CD14-positive monocyte (primary cell): ENCODE measurements at regions not wholly inside any gene's neighbourhood (a gene's known extent, or its start where the extent isn't known, plus 50 kb on each side); places are given as distances from the start of the nearest gene placed in this dataset.

ENCODE experiments used
- DNase-seq, 3 donors: peaks; one replicate each; pipeline ENCODE4 v3.0.0-alpha.2; 2011 to 2022
- H2AFZ ChIP-seq: 2 replicates; pipeline ENCODE4 v1.6.0; 2012; ENCODE audit warnings: mild to moderate bottlenecking, low read depth, low read length, inconsistent platforms; ENCODE audit not compliant: insufficient read depth, poor library complexity, severe bottlenecking
- H3K27ac ChIP-seq, 2 donors: 1 replicate in 1 of 2; 2 replicates in 1 of 2; pipeline ENCODE4 v1.5.1; 2012 to 2013; ENCODE audit warnings: low read length in 2 of 2, control low read depth in 1 of 2, inconsistent platforms in 1 of 2, low read depth in 1 of 2, mild to moderate bottlenecking in 1 of 2
- H3K27me3 ChIP-seq, 2 donors: one replicate each; pipeline versions ENCODE4 v1.6.0 to v1.6.1; 2011 to 2013; ENCODE audit warnings: low read length in 2 of 2; ENCODE audit not compliant: control insufficient read depth in 2 of 2, insufficient read depth in 2 of 2
- H3K36me3 ChIP-seq, 2 donors: replicated peaks in 1 of 2; 1 replicate in 1 of 2; 2 replicates in 1 of 2; pipeline versions ENCODE4 v1.5.1 to v1.6.1; 2012 to 2013; ENCODE audit warnings: low read length in 2 of 2, control low read depth in 1 of 2, inconsistent platforms in 1 of 2, mild to moderate bottlenecking in 1 of 2; ENCODE audit not compliant: insufficient read depth in 2 of 2, control insufficient read depth in 1 of 2
- H3K4me1 ChIP-seq, 2 donors: 1 replicate in 1 of 2; 2 replicates in 1 of 2; pipeline versions ENCODE4 v1.5.1 to v1.6.1; 2012 to 2013; ENCODE audit warnings: low read length in 2 of 2, control low read depth in 1 of 2, inconsistent platforms in 1 of 2, mild to moderate bottlenecking in 1 of 2, moderate library complexity in 1 of 2; ENCODE audit not compliant: insufficient read depth in 2 of 2, control insufficient read depth in 1 of 2
- H3K4me2 ChIP-seq: replicated peaks from 2 replicates; pipeline ENCODE3; 2012; ENCODE audit warnings: low read length, moderate library complexity, mild to moderate bottlenecking; ENCODE audit not compliant: poor library complexity, severe bottlenecking; ENCODE audit errors: extremely low read depth
- H3K4me3 ChIP-seq, 3 experiments: fragments of 200-600 bp in 1 of 3; sonication (generic) in 1 of 3; replicated peaks in 1 of 3; 1 replicate in 2 of 3; 2 replicates in 1 of 3; pipeline ENCODE4 v1.5.1; 2011 to 2013; ENCODE audit warnings: low read length in 3 of 3, mild to moderate bottlenecking in 3 of 3, control low read depth in 2 of 3, low read depth in 2 of 3, inconsistent platforms in 1 of 3, moderate library complexity in 1 of 3
- H3K79me2 ChIP-seq: 2 replicates; pipeline ENCODE4 v1.6.0; 2012; ENCODE audit warnings: mild to moderate bottlenecking, control low read depth, inconsistent platforms, low read length, moderate library complexity; ENCODE audit not compliant: insufficient read depth
- H3K9ac ChIP-seq: 2 replicates; pipeline ENCODE4 v1.6.0; 2017; ENCODE audit warnings: low read length, mild to moderate bottlenecking; ENCODE audit not compliant: insufficient read depth, poor library complexity, severe bottlenecking
- H3K9me3 ChIP-seq, 2 donors: replicated peaks in 1 of 2; 1 replicate in 1 of 2; 2 replicates in 1 of 2; pipeline versions ENCODE4 v1.5.1 to v1.6.1; 2012 to 2013; ENCODE audit warnings: low read length in 2 of 2, control low read depth in 1 of 2; ENCODE audit not compliant: control insufficient read depth in 1 of 2, insufficient read depth in 1 of 2
- H4K20me1 ChIP-seq: 2 replicates; pipeline ENCODE4 v1.6.0; 2012; ENCODE audit warnings: mild to moderate bottlenecking, low read length, control low read depth, moderate library complexity; ENCODE audit not compliant: insufficient read depth
- H3K27ac Mint-ChIP-seq, 7 donors: one replicate each; pipeline ENCODE4 v1.8.0; 2020; ENCODE audit warnings: mild to moderate bottlenecking in 7 of 7, mixed read lengths in 7 of 7, moderate library complexity in 6 of 7, inconsistent platforms in 2 of 7
- H3K27me3 Mint-ChIP-seq, 3 donors: one replicate each; pipeline ENCODE4 v1.8.0; 2021 to 2022; ENCODE audit warnings: low read depth in 3 of 3, mild to moderate bottlenecking in 3 of 3, mixed read lengths in 3 of 3, moderate library complexity in 3 of 3, inconsistent platforms in 1 of 3
- H3K36me3 Mint-ChIP-seq, 2 donors: one replicate each; pipeline ENCODE4 v1.8.0; 2020; ENCODE audit warnings: mixed read lengths in 2 of 2, inconsistent platforms in 1 of 2, mild to moderate bottlenecking in 1 of 2
- H3K4me1 Mint-ChIP-seq: one replicate; pipeline ENCODE4 v1.8.0; 2020; ENCODE audit warnings: mild to moderate bottlenecking, mixed read lengths
- H3K4me3 Mint-ChIP-seq, 2 donors: one replicate each; pipeline ENCODE4 v1.8.0; 2020; ENCODE audit warnings: mild to moderate bottlenecking in 2 of 2, mixed read lengths in 2 of 2, moderate library complexity in 1 of 2
- H3K9me3 Mint-ChIP-seq, 7 donors: one replicate each; pipeline ENCODE4 v1.8.0; 2020 to 2022; ENCODE audit warnings: mixed read lengths in 7 of 7, mild to moderate bottlenecking in 6 of 7, moderate library complexity in 6 of 7, inconsistent platforms in 2 of 7
- WGBS: methylation state at CpG from one replicate; pipeline ENCODE4 v1.1.5; 2013; ENCODE audit warnings: missing lambda C conversion rate; ENCODE audit not compliant: insufficient coverage; 5-methylcytosine and 5-hydroxymethylcytosine counted together
- intact Hi-C, 2 donors: fragments of 100-400 bp; cut with micrococcal nuclease; formaldehyde crosslinking; loops; one replicate each; pipeline versions ENCODE4 v1.15.0 to v1.15.1; 2023
- TF ChIP-seq, protein P1 (sequence below): fragments of 200-600 bp; IDR thresholded peaks from one replicate; pipeline ENCODE4 v1.8.0; 2022; ENCODE audit warnings: antibody characterized with exemption, mild to moderate bottlenecking

DNA sequence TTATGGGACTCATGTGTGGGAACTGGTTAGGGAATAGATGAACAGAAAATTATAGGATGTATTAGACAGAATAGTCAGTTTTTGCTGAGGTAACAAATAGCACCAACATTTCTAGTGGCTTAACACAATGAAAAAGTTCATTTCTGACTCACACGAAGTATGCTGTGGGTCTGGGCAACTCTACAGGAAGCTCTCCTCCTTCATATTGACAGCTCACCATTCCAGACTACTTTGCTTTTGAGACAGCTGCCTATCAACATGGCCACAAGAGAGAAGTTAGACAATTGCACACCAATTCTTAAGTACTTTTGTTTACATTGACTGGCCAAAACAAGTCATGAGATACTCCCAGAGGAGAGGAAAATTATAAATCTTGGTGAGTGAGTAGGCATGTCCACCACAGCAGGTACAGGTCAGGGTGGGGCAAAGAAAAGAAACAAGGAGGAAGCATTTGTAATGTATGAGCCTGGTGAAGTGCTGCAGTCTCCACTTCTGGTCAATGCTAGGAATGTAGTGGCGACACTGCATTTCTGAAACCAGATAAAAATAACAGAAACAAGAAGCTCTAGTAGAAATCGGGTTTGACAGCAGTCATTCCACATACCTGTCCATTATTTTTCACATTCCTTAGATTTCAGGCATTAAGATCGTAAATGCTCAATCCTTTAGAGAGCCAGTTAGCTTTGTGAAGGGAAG lies 141.6 kb downstream of the ICOS start:
- no peak overlapping the region for H3K27ac Mint-ChIP-seq
- no peaks in the 10 kb centered on the region for H3K79me2 ChIP-seq
- peaks cover 0 to 1% (median 0%) of the 10 kb centered on the region in 7 donors for H3K9me3 Mint-ChIP-seq
- no peaks in the 10 kb centered on the region for H3K9me3 ChIP-seq
- no peak overlapping the region for H3K27ac ChIP-seq
- intact Hi-C loops, result no loop called here
- no peaks in the 10 kb centered on the region for H3K4me1 Mint-ChIP-seq
- no peaks in the 10 kb centered on the region for H3K36me3 Mint-ChIP-seq
- H3K4me1 ChIP-seq, result no peaks in the 10 kb centered on the region
- TF ChIP-seq, protein P1, sequence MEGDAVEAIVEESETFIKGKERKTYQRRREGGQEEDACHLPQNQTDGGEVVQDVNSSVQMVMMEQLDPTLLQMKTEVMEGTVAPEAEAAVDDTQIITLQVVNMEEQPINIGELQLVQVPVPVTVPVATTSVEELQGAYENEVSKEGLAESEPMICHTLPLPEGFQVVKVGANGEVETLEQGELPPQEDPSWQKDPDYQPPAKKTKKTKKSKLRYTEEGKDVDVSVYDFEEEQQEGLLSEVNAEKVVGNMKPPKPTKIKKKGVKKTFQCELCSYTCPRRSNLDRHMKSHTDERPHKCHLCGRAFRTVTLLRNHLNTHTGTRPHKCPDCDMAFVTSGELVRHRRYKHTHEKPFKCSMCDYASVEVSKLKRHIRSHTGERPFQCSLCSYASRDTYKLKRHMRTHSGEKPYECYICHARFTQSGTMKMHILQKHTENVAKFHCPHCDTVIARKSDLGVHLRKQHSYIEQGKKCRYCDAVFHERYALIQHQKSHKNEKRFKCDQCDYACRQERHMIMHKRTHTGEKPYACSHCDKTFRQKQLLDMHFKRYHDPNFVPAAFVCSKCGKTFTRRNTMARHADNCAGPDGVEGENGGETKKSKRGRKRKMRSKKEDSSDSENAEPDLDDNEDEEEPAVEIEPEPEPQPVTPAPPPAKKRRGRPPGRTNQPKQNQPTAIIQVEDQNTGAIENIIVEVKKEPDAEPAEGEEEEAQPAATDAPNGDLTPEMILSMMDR, result no peak
- H3K27me3 Mint-ChIP-seq, result peaks cover 2 to 7% (median 2%) of the 10 kb centered on the region in 3 donors
- H3K4me3 Mint-ChIP-seq, result no peak overlapping the region
- H3K36me3 ChIP-seq, result no peaks in the 10 kb centered on the region
- no peak overlapping the region for H3K4me3 ChIP-seq
- no peak overlapping the region for H2AFZ ChIP-seq
- no peaks in the 10 kb centered on the region for H3K27me3 ChIP-seq
- no peaks in the 10 kb centered on the region for H4K20me1 ChIP-seq
- no peak for DNase-seq
- no peak overlapping the region for H3K4me2 ChIP-seq
- WGBS, result no CpG with 5 or more reads among the region's 4 CpGs
- no peak overlapping the region for H3K9ac ChIP-seq

DNA sequence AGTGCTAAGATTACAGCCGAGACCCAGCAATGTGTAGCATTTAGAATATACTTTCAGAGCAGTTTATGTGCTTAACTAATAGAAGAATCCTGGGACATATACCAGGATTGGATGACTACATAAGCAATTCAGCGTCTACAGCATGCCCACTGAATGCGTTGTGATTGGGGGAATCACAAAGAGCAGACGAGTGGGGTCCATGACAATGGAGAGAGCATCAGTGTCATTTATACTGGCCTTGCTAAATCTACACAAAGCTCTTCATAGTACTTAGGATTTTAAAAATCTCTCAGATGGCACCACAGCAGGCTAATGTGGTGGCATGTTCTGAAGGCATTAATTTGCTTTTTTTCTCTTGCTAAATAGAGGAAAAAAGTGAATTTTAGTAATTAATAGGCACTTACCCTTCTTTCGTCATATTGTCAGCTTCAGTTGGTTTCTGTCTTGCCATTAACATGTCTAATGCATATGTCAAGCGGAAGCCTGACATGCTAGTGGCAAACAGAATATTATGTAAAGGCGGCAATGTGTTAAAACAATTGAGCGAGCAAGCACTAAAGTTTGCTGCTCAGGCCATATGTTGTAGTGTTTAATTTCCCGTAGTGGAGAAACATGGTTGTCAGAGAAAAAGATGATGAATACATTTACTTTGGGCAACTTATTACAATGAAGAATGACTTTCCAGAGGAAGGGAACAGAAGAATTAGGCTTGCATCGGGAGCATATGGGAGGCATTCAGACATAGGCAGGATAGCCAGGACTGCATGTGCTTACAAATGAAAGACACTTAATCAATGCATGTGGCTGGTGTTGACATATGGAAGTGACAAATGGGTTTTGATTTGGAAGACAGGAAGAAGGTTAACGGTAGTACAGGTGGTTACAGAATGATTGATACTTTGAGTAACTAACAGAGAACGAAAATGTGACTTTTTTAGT lies 145.2 kb downstream of the ICOS start:
- Histone ChIP-seq H3K4me1 (no peaks in the 10 kb centered on the region), H3K9ac (no peak overlapping the region), H3K27me3 (no peaks in the 10 kb centered on the region), H3K27ac (no peak overlapping the region), H3K4me3 (no peak overlapping the region), H3K36me3 (no peaks in the 10 kb centered on the region), H3K9me3 (no peaks in the 10 kb centered on the region), H4K20me1 (no peaks in the 10 kb centered on the region), H3K79me2 (no peaks in the 10 kb centered on the region), H3K4me2 (no peak overlapping the region), H2AFZ (no peak overlapping the region)
- peaks cover 0 to 1% (median 0%) of the 10 kb centered on the region in 7 donors for H3K9me3 Mint-ChIP-seq
- H3K4me1 Mint-ChIP-seq, result no peaks in the 10 kb centered on the region
- no peaks in the 10 kb centered on the region for H3K36me3 Mint-ChIP-seq
- no peak for DNase-seq
- peaks cover 0 to 5% (median 0%) of the 10 kb centered on the region in 3 donors for H3K27me3 Mint-ChIP-seq
- no peak overlapping the region for H3K27ac Mint-ChIP-seq
- intact Hi-C loops, result no loop called here
- 89% methylated on average over 9 of the region's 12 CpGs for WGBS
- no peak overlapping the region for H3K4me3 Mint-ChIP-seq
- TF ChIP-seq, protein P1, result no peak
